Stimulated activated naive CD8-positive, alpha-beta T cell treated with anti-CD3 and anti-CD28 coated beads, Interleukin-15, Interleukin-2, amounts not matched to agents 100 U/mL and 50 U/mL, for 24 hours (primary cell): ENCODE measurements at regions not wholly inside any gene's neighbourhood (a gene's known extent, or its start where the extent isn't known, plus 50 kb on each side); places are given as distances from the start of the nearest gene placed in this dataset.
"Not testable (repeated sequence)": the region's sequence is repeated elsewhere in the genome, so short reads cannot be mapped to it uniquely, and the experiment has no call there.

Experiments
- ATAC-seq: fragments of 150-1000 bp; cut with Tn5 transposase; one replicate; pipeline ENCODE4 v1.10.0; 2021
- DNase-seq: peaks from one replicate; pipeline ENCODE4 v3.0.0; 2021

DNA sequence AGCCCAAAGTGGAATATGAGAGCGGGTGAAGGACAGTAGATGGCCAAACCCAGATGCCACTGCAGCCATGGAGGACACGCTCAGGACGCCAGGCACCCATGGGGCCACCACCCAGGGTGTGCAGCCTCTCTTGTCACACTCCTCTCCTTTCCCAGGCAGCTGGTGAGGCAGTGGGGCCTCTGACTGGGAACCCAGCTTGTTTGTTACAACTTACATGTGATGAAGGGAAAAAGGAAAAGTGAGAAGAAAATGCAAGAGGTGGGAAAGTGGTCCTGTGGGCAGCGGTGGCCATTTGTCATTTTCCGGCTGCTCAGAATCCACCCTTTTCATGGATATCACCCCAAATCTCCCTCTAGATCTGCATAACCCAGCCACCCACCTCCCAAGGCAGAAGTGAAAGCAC, 62.7 kb upstream of the UNC5A start:
- no peak for ATAC-seq
- DNase-seq = no peak

GRCh38 chr5:176748073-176748966, 62.0 kb upstream of the UNC5A start:
- ATAC-seq (no peak), DNase-seq (no peak)

- no peak for DNase-seq
- ATAC-seq = no peak
These were observed 61.1 kb upstream of the UNC5A start for GRCh38 chr5:176748967-176749935.

GRCh38 chr5:176750144-176750543, 60.2 kb upstream of the UNC5A start:
- ATAC-seq (no peak), DNase-seq (no peak)

DNA sequence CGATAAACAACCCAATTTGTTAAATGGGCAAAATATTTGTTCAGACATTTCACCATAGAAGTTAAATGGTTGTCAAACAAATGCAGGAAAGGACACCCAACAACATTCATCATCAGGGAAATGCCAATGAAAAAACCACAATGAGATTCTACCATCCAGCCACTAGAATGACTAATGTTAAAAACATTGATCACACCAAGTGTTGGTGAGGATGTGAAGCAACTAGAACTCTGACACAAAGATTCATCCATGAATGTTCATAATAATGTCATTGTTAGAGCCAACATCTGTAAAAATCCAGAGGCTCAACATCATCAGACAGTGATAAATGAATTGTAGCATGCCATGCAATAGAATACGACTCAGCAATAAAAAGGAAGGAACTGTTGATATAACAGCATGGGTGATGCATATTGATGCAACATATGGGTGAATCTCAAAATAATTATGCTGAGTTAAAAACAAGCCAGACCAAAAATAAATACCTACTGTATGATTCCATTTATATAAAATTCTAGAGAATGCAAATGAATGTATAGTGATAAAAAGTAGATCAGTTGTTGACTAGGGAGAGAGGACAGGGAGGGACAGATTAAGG, 55.9 kb upstream of the UNC5A start:
- DNase-seq = no peak
- no peak for ATAC-seq

DNA sequence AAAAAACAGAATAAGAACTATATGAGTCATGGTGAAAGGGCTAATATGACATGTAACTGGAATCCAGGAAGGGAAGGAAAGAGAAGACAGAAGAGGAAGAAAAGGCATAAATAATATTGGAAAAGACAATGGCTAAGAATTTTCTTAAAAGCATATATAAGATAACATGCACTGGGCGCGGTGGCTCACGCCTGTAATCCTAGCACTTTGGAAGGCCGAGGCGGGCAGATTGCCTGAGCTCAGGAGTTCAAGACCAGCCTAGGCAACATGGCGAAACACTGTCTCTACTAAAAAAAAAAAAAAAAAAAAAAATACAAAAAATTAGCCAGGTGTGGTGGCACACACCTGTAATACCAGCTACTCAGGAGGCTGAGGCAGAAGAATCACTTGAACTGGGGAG, 54.8 kb upstream of the UNC5A start:
- DNase-seq, ATAC-seq: not testable (repeated sequence)

DNA sequence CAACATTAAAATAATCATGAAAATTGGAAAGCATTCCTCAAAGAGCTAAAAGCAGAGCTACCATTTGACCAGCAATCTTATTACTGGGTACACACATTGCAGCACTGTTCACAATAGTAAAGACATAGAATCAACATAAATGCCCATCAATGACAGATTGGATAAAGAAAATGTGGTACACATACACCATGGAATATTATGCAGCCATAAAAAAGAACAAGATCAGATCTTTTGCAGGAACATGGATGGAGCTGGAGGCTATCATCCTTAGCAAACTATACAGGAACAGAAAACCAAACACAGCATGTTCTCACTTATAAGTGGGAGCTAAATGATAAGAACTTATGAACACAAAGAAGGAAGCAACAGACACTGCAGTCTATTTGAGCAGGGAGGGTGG, 52.8 kb upstream of the UNC5A start:
- DNase-seq, ATAC-seq: not testable (repeated sequence)
